Activated CD4-positive, CD25-positive, alpha-beta regulatory T cell treated with anti-CD3 and anti-CD28 coated beads, Interleukin-2, amount 50 U/mL, for 72 hours (primary cell): ENCODE measurements at regions not wholly inside any gene's neighbourhood (a gene's known extent, or its start where the extent isn't known, plus 50 kb on each side); places are given as distances from the start of the nearest gene placed in this dataset.

Experiments used
- DNase-seq: peaks from one replicate; pipeline ENCODE4 v3.0.0; 2021

DNA sequence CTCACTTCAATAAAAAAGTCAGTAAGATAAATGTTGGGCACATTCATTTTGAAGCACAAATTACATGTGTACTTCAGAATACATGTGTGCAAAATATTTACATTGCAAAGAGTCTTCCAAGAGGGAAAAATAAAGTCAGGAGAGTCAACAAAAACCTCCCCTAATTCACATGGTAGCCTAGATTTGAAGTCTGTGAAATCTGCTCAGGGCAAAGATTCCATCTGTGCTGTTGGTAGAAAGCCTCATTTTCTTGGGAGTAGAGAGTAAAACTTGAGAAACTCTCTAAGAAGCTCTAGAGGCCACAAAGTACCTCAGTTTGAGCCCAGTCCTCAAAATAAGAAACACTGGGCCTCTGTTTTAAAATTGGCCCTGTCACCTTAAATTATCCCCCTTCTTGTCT is 303.4 kb downstream of the RAB28 start:
- DNase-seq, result no peak

DNA sequence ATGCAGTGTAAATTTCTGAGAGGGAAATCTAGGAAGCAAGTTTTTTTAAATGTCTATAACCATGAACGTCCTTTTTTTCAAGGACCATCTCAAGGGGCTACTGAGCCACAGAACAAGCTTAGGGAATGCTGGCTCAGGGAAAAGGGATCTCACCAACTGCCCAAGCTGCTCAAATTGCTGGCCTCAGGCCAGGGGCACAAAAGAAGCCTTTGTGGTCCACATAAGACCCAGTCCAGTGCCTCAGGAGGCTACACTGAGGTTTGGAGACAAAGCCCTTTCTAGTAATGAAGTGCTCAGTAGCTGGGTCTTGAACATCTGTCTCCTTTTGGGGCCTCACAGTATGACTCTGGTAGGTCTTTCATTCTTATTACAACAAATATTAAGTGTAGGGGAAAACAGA is 305.5 kb downstream of the RAB28 start:
- DNase-seq, result no peak

DNA sequence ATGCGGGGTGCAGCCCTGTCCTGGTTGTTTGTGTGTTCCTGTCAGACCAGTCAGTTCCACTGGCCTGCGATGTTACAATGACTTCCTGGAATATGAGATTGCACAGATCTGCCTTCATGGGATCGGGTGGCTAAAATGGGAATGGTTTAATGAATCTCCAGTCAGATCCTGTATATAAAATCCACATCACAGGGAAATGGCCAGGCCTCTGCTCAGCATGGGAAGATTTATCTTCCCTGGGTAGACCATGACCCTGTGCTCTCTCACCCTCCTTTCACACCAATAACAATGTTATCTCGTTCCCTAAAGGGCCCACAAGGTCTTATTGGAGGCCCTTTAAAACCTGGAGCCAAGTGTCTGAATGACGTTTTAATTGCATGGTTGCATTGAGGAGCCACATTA is 307.4 kb downstream of the RAB28 start:
- no peak for DNase-seq

DNA sequence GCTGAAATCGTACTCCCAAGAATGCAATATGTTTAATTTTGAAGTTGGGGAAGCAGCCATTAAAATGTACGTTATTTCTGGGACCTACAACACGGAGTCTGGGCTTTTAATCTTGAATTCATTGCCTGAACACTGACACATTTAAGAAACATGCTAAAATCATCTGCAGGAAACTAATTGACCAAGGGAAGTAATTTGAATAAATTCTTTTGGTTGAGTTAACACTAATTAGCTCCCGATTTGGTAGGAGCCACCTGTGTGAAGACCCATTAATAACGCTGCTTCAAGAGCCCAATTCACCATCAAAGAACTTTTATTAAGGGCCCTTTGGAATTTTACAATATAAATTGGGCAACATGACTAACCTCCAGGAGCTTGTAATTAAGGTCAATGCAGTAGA is 309.2 kb downstream of the RAB28 start:
- DNase-seq, result no peak

DNA sequence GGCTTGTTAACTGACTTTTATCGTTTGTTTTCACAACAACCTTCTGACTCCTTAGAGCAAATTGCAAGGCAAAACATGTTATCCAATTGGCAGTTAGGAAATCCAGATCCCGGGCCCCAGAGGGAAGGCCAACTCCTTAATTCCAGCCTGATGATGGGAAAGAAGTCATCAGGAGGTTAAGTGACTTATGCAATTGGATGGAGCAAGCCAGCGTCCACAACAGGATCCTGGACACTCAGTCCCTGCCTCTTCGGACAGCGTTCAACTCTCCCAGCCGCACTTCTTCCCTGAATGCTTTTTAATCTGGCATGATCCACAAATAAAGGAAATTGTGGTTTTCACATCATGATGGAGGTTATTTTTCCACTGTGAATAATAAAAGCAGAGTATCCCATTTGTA is 310.1 kb downstream of the RAB28 start:
- DNase-seq, result no peak

DNA sequence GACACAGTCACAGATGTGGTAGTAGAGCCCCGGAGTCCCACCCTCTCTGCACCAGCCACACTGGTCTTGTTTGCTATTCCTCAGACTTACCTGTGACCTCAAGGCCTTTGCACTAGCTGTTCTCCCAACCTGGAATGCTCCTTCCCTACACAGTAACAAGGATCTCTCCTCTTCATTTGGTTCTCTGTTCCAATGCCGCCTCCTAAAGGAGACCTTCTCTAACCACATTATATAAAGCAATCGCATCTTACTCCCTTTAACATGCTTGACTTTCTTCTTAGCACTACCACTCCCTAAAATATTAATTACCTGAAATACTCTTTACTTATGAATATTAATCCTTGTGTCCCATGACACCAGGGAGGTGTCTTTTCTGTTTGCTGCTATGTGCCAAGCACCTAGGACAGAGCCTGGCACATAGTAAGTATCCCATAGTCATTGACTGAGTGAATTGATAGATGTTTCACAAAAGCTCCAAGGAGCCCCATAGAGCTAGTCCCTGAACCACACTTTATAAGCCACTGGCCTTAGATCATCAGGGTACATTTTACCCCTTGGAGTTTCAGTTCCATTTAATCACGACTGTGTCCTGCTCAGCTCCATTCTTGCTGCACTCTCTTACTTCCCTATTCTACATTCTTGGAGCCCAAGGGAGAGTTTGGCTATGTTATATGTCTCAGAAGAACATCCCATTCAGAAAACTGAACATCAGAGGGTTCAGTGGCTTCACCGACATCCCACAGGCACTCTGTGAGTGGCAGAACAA is 312.7 kb downstream of the RAB28 start:
- no peak for DNase-seq

DNA sequence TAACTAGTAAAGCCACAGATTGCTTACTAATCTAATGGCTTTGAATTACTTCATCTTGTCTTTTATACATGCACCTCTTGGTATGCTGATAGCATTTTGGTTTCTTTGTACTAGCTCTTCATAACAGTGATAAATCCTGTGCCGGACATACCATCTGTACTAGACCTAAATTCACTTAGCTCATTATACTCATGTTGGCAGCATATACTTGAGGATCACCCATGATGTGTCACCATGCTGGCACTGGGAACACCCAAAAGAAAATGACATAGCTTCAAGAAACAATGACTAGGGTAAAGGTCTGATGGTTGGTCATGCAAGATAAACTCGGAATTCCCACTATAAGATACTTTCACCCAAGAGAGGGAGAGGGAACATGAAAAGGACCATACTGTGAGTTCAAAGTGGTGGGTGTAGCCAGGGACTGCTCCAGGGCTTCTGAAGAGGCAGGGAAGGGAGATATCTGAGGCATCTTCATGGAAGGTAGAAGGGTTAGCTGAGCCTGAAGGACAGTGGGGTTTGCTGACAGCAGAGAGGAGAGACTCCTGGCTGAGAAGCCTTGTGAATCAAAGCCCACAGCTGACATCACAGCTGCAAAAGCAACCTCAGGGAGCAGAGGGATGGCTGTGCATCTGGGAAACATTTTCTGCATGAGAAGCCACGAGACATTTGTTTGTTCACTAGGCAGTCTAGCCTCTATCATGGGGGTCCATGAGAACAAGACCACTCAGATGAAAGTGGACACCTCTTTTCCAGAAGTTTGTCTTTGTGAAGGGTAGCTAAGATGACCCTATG is 314.2 kb downstream of the RAB28 start:
- DNase-seq, result no peak

DNA sequence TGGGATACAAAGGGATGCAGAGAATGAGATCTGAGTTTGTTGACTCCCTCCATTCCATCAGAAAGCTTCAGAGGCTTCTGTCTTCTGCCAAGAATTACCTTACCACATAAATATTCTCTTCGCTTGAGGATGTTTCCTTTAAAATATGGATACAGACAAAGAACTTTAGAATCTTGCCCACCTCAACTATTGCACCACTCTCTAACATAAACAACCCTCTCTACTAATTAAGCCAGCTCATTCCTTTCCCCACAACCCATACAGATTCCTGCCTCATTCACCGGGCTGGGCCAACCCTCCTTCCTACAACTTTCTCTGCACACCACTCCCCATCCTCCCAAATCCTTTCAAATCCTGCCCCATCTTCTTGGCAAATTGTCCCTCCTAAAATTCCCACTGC is 315.8 kb downstream of the RAB28 start:
- DNase-seq, result no peak

DNA sequence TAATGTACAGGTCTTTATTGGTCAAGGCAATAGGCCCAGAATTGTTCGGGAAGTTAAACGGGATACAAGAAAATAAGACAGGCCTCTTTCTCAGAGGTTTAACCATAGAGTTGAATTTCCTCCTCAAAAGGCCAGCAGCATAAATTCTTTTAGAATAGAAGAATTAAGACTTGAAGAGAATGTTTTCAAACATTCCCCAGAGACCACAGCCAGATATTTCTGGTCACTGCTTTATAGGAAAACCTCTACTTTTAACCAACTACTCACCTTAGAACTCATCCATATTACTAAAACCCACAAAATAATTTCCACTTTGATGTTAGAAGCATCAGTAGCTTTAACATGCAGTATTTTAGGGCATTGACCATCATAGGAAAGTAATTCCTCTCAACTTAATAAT is 317.9 kb downstream of the RAB28 start:
- no peak for DNase-seq

DNA sequence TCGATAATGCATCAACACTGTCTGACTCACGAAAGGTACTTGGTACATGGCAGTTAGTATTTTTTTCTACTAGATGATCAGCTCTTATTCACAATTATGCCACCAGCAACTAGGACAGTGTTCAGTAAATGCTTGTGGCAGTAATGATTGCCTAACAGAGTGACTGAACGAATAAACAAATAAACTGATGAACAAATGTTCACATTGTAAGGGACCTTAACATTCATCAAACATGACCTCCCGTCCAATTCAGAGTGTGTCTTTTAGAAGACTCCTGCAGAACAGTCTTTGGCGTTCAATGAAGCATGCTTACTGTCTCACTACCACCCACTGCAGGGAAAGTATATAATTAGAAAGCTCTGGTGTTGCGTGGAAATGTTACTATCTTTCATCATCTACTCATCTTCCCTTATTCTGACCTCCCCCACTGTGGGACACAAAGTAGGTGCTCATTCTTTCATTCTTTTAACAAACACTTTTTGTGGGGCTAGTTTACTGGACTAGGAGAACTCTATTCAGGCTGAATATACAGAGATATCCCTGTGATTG is 319.3 kb downstream of the RAB28 start:
- no peak for DNase-seq

DNA sequence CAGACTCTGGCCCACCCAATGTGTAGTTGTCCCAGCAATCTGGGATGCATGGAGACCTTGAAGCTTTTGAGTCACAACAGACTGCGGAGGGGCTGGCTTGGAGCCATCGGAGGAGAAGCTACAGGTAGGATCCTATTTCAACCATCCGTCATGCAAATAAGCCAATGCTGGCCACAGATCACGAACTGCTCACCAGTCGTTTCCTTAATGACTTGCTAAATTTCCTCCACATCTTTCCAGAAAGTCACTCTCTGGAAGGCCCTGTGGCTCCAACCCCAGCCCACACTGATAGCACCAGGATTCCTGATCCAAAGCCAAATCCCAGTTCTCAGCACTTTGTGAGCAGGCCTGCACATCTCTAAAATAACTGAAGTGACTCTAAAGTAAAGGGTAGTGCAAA is 321.3 kb downstream of the RAB28 start:
- DNase-seq, result no peak

DNA sequence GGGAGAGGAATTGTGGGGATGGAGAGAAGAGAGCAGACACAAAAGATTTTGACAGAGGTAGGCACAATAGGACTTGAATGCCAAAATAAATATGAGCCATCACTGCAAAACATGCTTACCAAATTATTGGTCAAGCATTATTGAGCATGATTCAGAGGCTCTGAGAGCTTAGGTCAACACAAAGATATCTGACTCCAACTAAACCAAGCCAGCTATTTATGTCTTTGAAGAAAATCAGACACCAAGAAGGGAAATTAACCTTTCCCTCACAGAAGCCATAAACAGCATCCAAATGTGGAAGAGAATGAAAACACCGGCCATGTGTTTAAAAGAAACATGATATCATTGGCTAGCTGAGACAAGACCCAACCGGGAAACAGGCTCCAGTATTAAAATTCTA is 323.2 kb downstream of the RAB28 start:
- DNase-seq, result no peak

DNA sequence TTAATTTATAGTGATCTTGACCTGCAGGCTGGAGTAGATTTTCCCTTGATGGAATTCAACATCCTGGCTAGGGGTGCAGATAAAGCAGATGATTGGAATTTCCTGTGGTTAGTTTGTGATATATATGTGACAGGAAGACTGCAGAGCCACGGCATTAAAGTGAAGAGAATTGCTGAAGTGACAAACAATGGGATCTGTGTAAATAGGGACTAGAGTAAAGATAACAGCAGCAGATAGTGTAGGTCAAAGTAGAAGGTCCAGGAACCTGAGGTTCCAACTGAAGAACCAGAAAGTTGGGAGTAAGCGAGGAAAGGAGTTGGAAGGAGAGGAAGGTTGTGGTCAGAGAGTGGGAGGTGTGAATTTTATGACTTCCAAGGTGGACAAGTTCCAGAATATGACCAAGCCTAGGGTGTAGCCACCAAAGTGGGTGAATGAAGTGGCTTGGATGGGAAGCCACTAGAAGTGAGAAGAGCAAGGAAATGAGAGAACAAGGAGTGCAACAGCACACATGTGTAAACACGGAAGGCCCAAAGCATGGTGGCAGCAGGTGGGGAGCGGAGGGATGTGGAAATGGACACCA is 325.0 kb downstream of the RAB28 start:
- no peak for DNase-seq

DNA sequence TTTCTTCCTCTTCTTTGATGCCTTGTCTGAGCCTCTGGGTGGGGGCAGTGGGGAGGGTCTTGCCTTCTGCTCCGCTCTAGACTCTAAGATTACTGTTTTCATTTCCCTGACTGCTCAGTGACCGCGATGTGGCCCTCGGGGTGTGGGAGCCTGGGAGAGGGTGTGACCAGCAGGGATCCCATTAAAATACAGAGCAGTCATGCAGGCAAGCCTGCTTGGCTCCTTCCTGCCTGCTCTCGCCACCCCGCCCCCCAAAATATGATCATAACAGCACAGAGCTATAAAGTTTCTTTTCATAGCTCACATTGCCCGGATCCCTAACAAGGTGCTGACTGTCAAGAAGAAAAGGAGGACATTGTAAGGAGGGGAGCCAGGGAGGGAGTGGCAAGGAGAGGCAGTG is 332.9 kb downstream of the RAB28 start:
- no peak for DNase-seq

DNA sequence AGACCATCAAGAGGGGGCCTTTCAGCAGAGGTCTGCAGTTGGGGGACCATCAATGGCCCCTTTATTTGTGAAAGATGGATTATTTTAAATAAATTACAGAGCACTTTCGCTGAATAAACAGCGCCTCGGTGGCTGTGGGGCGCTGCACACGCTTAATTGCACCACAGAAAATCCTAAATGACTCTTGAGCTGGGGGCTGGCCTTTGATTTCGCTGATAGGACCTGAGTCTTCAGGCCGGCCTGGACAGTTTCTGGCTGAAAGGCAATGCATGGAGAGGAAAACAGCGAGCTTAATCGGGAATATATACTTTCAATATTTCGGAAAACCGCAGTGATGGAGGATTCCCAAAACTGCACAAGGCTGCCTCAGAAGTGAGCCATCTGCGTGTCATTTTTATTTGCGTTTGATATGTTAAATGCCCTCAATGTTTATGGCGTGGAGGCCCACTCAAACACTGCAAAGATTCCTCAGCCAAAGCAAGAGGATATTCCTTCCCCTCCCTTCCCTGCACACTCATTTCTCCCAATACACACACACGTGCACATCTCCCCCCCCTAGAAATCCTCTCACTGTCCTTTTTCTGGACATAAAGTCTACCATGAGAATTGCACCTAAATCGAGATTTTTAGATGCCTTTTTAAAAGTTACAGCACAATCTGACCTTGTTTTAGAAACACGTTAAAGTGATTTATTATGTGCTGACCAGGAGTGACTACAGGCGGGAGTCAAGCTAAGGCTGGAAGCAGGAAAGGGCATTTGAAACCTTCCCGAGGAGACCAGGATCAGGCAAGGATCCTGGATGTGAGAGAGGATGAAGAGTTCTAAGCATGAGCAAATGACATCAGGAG is 340.7 kb downstream of the RAB28 start:
- no peak for DNase-seq

DNA sequence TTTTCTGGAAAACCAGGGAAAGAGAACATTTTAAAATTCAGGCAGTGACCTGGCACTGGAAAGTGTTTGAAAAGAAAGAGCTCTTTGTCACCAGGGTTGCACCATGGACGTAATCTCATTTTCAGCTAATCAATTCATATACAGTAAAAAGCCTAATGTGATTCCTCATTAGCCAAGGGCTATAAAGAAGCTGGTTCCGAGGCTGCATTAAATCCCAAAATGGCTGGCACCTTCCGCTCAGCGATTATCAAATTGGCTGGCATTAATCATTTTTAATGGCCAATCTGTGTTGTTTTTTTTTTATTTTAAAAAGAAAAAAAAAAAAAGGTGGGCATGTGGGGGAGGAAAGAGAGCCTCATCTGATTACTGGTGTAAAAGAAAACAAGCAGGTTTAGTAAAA is 341.4 kb downstream of the RAB28 start:
- DNase-seq, result no peak

DNA sequence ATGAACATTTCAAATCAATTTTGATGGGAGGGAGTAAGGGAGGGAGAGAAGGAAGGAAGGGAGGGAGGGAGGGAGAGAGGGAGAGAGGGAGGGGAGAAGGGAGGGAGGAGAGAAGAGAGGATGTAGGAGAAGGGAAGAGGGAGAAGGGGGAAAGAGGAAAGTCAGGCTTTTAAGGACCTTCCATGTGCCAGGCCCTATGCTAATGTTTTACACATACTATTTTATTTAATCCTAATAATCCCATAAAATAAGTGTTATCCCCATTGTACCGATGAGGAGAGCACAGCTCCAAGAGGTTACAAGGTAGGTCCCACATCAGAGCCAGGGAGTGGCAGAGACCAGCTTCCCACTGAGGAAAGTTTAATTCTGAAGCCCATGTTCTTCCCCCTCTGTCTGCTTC is 341.9 kb downstream of the RAB28 start:
- no peak for DNase-seq

DNA sequence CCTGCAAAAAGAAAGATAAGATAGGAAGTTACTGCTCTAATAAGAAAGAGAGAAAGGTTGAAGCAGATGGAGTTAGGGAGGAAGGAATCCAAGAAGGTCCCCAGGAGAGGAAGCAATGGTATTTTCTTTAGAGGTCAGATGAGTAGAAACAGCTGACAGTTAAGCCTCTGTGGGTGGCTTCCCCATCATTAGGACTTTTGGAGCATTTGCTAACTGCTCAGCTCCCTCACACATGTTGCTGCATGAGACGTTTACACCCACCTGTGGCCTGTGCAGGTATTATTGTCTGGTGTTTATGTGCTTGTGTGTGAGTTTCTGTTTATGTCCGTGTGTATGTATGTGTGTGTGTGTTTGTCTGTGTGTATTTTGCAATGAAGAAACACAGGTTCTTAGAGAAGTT is 346.8 kb downstream of the RAB28 start:
- no peak for DNase-seq

DNA sequence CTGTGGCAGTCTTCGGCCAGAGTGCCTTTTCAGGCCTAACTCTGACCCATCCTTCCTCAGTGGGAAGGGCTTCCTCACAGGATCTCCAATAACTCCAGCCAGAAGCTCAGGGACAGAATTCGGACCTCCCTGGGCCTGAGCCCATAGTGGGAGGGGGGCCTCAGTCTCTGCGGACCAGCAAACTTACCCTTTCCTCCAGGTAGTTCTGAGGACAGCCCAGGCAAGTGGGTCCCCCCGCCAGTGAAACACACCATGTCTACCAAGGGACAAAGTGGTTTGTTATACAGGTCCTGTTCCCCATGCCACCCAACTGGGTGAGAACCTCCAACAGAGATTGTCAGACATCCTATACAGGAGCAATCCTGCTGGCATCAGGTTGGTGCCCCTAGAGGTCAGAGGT is 350.4 kb downstream of the RAB28 start:
- no peak for DNase-seq

DNA sequence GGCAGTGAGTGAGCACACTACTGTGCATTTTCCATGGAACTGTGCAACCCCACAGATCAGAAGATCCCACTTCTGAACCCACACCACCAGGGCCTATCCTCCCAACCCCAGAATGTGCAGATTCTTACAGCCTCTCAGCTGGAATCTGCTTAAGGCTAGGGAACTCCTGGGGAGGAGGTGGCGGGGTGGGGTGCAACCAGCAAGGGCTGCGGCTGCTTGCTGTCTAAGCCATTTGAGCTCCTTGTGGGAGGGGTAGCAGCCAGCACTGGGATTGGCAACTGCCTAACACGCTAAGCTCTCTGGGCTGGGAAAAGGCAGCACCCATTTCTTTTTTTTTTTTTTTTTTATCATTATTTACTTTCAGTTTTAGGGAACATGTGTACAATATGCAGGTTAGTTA is 353.3 kb downstream of the RAB28 start:
- no peak for DNase-seq

DNA sequence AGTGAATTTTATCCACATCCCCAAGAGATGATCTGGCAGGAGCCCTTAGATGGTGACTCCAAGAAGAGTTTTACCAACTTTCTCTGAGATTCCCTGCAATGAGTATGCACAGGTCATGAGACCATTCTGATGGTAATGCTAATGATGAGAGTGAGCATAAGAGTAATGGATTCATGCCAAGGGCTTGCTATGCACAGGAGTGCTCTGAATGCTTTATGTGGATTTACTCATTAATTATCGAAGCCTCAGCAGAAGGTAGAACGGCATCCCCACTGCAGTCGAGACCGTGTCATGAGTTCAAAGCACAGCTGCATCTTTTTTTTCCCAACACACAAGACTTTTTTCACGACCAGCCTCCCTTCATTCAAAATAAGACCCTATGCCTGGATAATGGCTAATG is 355.0 kb downstream of the RAB28 start:
- DNase-seq, result no peak

DNA sequence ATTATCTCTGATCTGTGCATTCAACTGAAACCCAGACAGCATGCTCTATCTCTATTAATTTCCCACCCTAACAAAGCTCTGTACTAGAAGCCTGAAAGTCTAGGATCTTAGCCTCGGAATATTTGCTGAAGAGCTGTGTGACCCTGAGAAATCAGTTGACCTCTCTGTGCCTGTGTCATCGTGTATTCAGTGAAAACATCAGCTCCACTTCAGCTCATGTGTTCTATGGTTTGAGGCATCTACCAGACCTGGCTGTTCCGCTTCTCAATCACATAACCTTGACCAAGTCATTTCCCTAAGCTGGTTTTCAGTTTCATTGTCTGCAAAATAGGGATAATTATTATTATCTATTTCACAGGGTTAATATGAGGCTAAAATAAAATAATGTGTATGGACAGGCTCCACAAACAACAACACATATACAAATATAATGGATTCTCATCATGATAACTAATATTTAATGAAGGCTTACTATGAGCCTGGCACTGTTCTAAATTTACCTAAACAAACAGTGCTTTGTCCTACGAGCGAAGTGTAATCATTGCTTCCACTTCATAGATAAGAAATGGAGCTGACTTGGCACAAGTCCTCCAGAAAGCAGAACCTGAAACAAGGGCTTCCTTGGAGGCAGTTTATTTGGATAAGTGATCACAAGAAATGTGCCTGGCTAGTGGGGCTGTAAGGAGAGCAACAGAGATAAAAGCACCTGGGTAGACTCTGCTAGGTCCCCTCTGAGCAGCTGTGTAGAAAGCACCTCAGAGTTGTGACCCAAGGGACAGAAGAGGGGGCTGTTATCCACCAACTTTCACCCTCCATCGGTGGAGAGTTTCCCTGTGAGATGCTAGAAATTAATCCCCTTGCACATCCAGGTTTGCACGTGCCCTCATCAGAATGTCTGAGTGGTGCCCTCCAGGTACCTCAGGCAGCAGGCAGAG is 356.9 kb downstream of the RAB28 start:
- no peak for DNase-seq
